WTC11 (cell line): ENCODE measurements at regions not wholly inside any gene's neighbourhood (a gene's known extent, or its start where the extent isn't known, plus 50 kb on each side); places are given as distances from the start of the nearest gene placed in this dataset.

ENCODE experiments used
- ATAC-seq: fragments of 200-7000 bp; cut with Tn5 transposase; 2 replicates; pipeline ENCODE4 v1.10.0; 2021; ENCODE audit warnings: mild to moderate bottlenecking, moderate library complexity
- CTCF ChIA-PET: fragments of 300-600 bp; sonication (Branson Sonifier 250); formaldehyde crosslinking; loops from one replicate; lab custom pipeline; 2021; ENCODE audit warnings: antibody characterized with exemption; lab: Charles Lee
- POLR2A ChIA-PET: fragments of 350-600 bp; sonication (Branson Sonifier 250); formaldehyde crosslinking; loops from one replicate; lab custom pipeline; 2021; ENCODE audit warnings: antibody characterized with exemption; lab: Charles Lee
- DNase-seq: peaks from one replicate; pipeline ENCODE4 v3.0.0; 2021; ENCODE audit warnings: low spot score
- H3K27ac Mint-ChIP-seq: 2 replicates; pipeline ENCODE4 v1.8.0; 2021; ENCODE audit warnings: mixed read lengths
- H3K27me3 Mint-ChIP-seq: 2 replicates; pipeline ENCODE4 v1.8.0; 2021; ENCODE audit warnings: low read depth, mild to moderate bottlenecking, moderate library complexity, mixed read lengths
- H3K36me3 Mint-ChIP-seq: 2 replicates; pipeline ENCODE4 v1.8.0; 2021; ENCODE audit warnings: mixed read lengths
- H3K4me1 Mint-ChIP-seq: 2 replicates; pipeline ENCODE4 v1.8.0; 2022; ENCODE audit warnings: mixed read lengths
- H3K4me3 Mint-ChIP-seq: 2 replicates; pipeline ENCODE4 v1.8.0; 2021; ENCODE audit warnings: mild to moderate bottlenecking, moderate library complexity, mixed read lengths
- H3K9me3 Mint-ChIP-seq: 2 replicates; pipeline ENCODE4 v1.8.0; 2021; ENCODE audit warnings: mixed read lengths
- AFF4 ChIP-seq: sonication (generic); formaldehyde crosslinking; IDR thresholded peaks from 2 replicates; pipeline ENCODE4 v1.8.1; 2023; ENCODE audit warnings: mild to moderate bottlenecking, missing genetic modification reagents, borderline replicate concordance
- AR ChIP-seq: fragments of 250-450 bp; sonication (Bioruptor Pico); IDR thresholded peaks from 2 replicates; pipeline ENCODE4 v1.9.0; 2021; ENCODE audit warnings: mild to moderate bottlenecking
- CBFB ChIP-seq: sonication (generic); formaldehyde crosslinking; IDR thresholded peaks from 2 replicates; pipeline ENCODE4 v1.8.1; 2022; ENCODE audit warnings: mild to moderate bottlenecking, low read depth, missing genetic modification reagents
- CREB1 ChIP-seq: sonication (generic); formaldehyde crosslinking; IDR thresholded peaks from 2 replicates; pipeline ENCODE4 v1.8.0; 2023; ENCODE audit warnings: mild to moderate bottlenecking, missing genetic modification reagents
- HMGA2 ChIP-seq: fragments of 250-450 bp; sonication (Bioruptor Pico); IDR thresholded peaks from 2 replicates; pipeline ENCODE4 v1.4.0; 2021; ENCODE audit warnings: mild to moderate bottlenecking, moderate library complexity
- JUN ChIP-seq: sonication (generic); formaldehyde crosslinking; IDR thresholded peaks from 2 replicates; pipeline ENCODE4 v1.8.0; 2023; ENCODE audit warnings: mild to moderate bottlenecking, missing genetic modification reagents
- MXD4 ChIP-seq: fragments of 250-450 bp; sonication (Bioruptor Pico); IDR thresholded peaks from 2 replicates; pipeline ENCODE4 v1.8.0; 2021; ENCODE audit warnings: mild to moderate bottlenecking, moderate library complexity, borderline replicate concordance
- MYBL2 ChIP-seq: sonication (generic); formaldehyde crosslinking; IDR thresholded peaks from 2 replicates; pipeline ENCODE4 v1.8.1; 2023; ENCODE audit warnings: mild to moderate bottlenecking, moderate library complexity, missing genetic modification reagents
- PREB ChIP-seq: sonication (generic); formaldehyde crosslinking; IDR thresholded peaks from 2 replicates; pipeline ENCODE4 v1.8.1; 2022; ENCODE audit warnings: mild to moderate bottlenecking, missing genetic modification reagents, moderate library complexity, borderline replicate concordance
- USF2 ChIP-seq: sonication (generic); formaldehyde crosslinking; IDR thresholded peaks from 2 replicates; pipeline ENCODE4 v1.8.1; 2023; ENCODE audit warnings: mild to moderate bottlenecking, missing genetic modification reagents, moderate library complexity
- ZNF263 ChIP-seq: sonication (generic); formaldehyde crosslinking; IDR thresholded peaks from 2 replicates; pipeline ENCODE4 v1.8.1; 2022; ENCODE audit warnings: low read depth, mild to moderate bottlenecking, moderate library complexity, missing genetic modification reagents
- ZNF317 ChIP-seq: sonication (generic); formaldehyde crosslinking; IDR thresholded peaks from 2 replicates; pipeline ENCODE4 v1.8.1; 2023; ENCODE audit warnings: low read depth, mild to moderate bottlenecking, moderate library complexity, missing genetic modification reagents, borderline replicate concordance
- ZNF512 ChIP-seq: sonication (generic); formaldehyde crosslinking; IDR thresholded peaks from 2 replicates; pipeline ENCODE4 v1.8.1; 2022; ENCODE audit warnings: missing genetic modification reagents, borderline replicate concordance
- TF ChIP-seq, protein P1 (sequence below): fragments of 250-450 bp; sonication (Bioruptor Pico); IDR thresholded peaks from 2 replicates; pipeline ENCODE4 v1.9.0; 2021; ENCODE audit warnings: mild to moderate bottlenecking
- TF ChIP-seq, protein P2 (sequence below): sonication (generic); formaldehyde crosslinking; IDR thresholded peaks from 2 replicates; pipeline ENCODE4 v1.8.1; 2022; ENCODE audit warnings: mild to moderate bottlenecking, moderate library complexity, missing genetic modification reagents
- TF ChIP-seq, protein P3 (sequence below): sonication (generic); formaldehyde crosslinking; conservative IDR thresholded peaks from 2 replicates; pipeline ENCODE4 v1.8.1; 2022; ENCODE audit warnings: mild to moderate bottlenecking, missing genetic modification reagents
- TF ChIP-seq, protein P4 (sequence below): fragments of 250-450 bp; sonication (Bioruptor Pico); IDR thresholded peaks from 2 replicates; pipeline ENCODE4 v1.8.0; 2021; ENCODE audit warnings: mild to moderate bottlenecking

DNA sequence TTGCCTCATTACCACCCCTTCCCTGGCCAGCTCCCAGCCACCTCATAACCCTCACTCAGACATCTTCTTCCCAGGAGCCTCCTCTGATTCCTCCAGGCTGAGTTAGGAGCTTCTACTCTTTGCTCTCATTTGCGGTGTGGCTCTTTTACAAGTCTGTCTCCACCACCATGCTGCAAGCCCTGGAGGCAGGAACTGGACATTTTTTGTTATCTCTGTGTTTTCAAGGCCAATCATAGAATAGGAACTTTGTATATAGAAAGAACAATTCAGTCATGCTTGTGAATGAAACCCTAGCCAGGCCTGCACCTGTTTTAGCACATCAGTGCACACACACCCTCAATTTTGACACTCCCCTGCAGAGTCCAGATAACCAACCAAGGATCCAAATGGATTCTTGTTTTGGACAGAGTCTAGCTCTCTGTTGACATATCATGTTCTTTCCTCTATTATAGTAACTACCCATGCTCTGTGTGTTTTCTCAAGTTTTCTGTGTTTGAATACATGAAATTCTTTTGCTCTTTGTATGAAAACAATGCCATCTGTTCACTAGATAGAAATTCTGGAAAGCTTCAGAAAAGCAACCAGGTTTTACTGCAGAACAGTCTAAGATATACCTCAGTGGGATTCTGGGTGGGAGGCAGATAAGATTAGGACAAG lies 60.9 kb upstream of the ZNF648 start (continued):
- TF ChIP-seq ZNF512 (CRISPR knock-in tag) (no peak), ZNF263 (CRISPR knock-in tag) (no peak), HMGA2 (CRISPR knock-in tag) (no peak), MYBL2 (no peak), CREB1 (CRISPR knock-in tag) (no peak), AR (CRISPR knock-in tag) (no peak)
- TF ChIP-seq, protein P1, sequence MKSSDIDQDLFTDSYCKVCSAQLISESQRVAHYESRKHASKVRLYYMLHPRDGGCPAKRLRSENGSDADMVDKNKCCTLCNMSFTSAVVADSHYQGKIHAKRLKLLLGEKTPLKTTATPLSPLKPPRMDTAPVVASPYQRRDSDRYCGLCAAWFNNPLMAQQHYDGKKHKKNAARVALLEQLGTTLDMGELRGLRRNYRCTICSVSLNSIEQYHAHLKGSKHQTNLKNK: no peak

- Mint-ChIP-seq H3K4me3 (no peak overlapping the region), H3K9me3 (no peaks in the 10 kb centered on the region), H3K4me1 (no peaks in the 10 kb centered on the region), H3K27me3 (no peaks in the 10 kb centered on the region; the same call in 1 of the 2 replicates), H3K36me3 (no peaks in the 10 kb centered on the region), H3K27ac (no peak overlapping the region)
- DNase-seq (no peak), ATAC-seq (no peak)
- CTCF ChIA-PET: interaction anchor here (0.7 to 1.0 kb wide), 2 partner anchors 22 to 41 kb away, joined by 3 to 4 read pairs; no protein-coding TSS in a partner anchor
- POLR2A ChIA-PET: no interaction called here
- TF ChIP-seq, protein P2, sequence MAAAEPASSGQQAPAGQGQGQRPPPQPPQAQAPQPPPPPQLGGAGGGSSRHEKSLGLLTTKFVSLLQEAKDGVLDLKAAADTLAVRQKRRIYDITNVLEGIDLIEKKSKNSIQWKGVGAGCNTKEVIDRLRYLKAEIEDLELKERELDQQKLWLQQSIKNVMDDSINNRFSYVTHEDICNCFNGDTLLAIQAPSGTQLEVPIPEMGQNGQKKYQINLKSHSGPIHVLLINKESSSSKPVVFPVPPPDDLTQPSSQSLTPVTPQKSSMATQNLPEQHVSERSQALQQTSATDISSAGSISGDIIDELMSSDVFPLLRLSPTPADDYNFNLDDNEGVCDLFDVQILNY (CRISPR knock-in tag): no peak
- TF ChIP-seq, protein P3, sequence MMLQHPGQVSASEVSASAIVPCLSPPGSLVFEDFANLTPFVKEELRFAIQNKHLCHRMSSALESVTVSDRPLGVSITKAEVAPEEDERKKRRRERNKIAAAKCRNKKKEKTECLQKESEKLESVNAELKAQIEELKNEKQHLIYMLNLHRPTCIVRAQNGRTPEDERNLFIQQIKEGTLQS (CRISPR knock-in tag): no peak
- no peak for TF ChIP-seq CBFB
These were observed 60.3 kb upstream of the ZNF648 start for GRCh38 chr1:182121787-182122186.

DNA sequence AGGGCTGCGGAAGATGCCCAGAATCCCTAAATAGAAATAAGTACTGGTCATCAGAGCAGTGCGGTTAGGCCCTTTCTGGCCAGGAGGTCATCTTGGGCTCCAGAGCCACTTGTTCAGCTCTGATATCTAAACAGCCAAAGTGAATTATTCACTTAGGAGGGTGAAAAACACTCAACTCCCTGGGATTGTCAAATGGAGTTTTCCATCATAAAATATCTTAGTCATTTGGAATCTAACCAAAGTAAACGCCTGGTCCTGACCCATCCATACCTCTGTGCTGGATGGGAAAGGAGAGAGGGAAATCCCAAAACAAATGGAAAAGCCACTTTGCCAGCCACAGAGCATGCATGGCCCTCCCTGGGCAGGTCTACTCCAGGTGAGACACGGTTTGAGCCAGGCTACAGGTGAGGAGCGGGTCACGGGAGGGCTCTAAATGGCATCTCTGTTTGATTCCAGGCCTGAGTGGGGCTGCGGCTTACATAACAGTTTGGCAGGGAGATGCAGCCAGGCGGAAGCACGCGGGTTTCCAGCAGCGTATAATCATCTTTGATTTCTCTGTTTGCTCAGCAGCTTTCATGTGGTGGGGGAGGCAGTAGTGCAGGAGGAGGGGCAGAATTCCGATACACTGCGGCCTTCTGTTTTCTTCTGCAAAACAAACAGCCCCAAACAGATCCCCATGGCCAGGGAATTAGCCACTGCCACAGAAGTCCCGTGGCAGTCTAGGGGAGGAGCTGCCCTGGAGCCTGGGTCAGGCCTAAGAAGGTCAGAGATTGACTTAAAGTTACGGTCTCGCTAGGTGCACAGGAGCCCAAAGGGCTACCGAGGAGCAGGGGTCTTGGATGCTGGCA lies 59.1 kb upstream of the ZNF648 start:
- H3K4me1 Mint-ChIP-seq: no peaks in the 10 kb centered on the region
- no peak overlapping the region for H3K27ac Mint-ChIP-seq
- no peaks in the 10 kb centered on the region for H3K36me3 Mint-ChIP-seq
- ChIA-PET CTCF (interaction anchor here (1.0 kb wide), 1 partner anchor 40 kb away, joined by 4 read pairs; no protein-coding TSS in a partner anchor), POLR2A (no interaction called here)
- DNase-seq (no peak), ATAC-seq (no peak)
- no peaks in the 10 kb centered on the region for H3K9me3 Mint-ChIP-seq
- peaks cover 3% of the 10 kb centered on the region; the same call in 1 of the 2 replicates for H3K27me3 Mint-ChIP-seq
- H3K4me3 Mint-ChIP-seq: no peak overlapping the region
- no peak for TF ChIP-seq AFF4 (CRISPR knock-in tag)
- no peak for TF ChIP-seq MXD4 (CRISPR knock-in tag)
- TF ChIP-seq USF2 (CRISPR knock-in tag): no peak
- no peak for TF ChIP-seq ZNF317 (CRISPR knock-in tag)
- TF ChIP-seq, protein P4, sequence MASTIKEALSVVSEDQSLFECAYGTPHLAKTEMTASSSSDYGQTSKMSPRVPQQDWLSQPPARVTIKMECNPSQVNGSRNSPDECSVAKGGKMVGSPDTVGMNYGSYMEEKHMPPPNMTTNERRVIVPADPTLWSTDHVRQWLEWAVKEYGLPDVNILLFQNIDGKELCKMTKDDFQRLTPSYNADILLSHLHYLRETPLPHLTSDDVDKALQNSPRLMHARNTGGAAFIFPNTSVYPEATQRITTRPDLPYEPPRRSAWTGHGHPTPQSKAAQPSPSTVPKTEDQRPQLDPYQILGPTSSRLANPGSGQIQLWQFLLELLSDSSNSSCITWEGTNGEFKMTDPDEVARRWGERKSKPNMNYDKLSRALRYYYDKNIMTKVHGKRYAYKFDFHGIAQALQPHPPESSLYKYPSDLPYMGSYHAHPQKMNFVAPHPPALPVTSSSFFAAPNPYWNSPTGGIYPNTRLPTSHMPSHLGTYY: no peak
- TF ChIP-seq JUN (CRISPR knock-in tag): no peak
- no peak for TF ChIP-seq PREB (CRISPR knock-in tag)
